HK-2 (cell line): ENCODE measurements at regions not wholly inside any gene's neighbourhood (a gene's known extent, or its start where the extent isn't known, plus 50 kb on each side); places are given as distances from the start of the nearest gene placed in this dataset.
"Not testable (repeated sequence)": the region's sequence is repeated elsewhere in the genome, so short reads cannot be mapped to it uniquely, and the experiment has no call there.

ENCODE experiments used
- DNase-seq: peaks from one replicate; pipeline ENCODE4 v3.0.0-alpha.2; 2018; ENCODE audit not compliant: unreplicated experiment

DNA sequence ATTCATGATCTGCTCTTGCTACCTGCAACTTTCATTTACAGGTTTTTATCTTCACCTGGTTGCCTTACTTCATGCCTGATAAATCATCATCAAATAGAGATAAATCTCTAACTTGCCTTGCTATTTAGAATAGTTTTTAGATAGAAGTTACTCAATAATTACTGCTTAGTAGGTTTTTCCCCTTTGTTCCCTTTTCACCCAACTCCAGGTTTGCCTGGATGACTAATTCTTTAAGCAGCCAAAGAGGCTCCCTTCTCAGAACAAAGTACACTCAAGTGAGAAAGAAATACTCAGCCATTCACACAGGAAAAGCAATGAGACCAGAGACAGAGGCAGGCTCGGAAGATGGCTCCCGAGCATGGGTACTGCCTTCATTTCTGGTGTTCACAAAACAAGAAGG lies 268.1 kb upstream of the CRBN start:
- no peak for DNase-seq

DNA sequence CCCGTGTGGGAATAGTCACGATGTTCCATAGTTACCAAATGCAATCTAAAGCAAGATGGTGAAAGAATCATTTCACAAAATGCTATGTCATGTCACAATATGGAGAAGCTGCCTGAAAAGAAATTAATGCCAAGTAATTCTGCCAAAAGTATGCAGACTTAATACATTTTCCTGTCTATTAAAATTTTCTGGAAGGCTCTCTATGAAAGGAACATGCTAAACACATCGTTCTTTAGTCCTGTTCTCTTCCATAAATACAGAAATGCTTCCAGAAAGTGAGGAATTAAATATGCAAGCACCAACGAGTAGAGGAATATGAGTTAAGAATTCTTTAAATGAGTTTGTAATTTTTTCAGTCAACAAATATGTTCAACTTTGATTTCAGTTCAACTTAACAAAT lies 266.8 kb upstream of the CRBN start:
- DNase-seq, result no peak

DNA sequence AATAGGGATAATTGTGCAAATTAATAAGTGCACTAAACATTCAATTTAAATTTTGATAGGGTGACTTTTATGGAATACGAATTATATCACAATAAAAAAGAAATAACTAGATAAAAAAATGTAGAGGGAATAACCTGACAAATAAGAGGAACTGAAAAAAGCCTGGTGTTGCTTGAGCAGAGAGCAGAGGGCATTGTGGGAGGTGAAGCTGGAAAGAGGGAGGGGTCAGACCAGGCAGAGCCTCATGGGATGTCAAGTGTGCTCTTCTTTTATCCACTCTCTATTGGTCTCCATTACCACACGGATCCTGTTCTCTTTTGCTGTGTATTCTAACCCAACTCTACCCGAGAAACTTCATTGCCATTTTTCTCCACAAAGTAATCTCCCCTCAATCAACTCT lies 264.0 kb upstream of the CRBN start:
- DNase-seq, result no peak

DNA sequence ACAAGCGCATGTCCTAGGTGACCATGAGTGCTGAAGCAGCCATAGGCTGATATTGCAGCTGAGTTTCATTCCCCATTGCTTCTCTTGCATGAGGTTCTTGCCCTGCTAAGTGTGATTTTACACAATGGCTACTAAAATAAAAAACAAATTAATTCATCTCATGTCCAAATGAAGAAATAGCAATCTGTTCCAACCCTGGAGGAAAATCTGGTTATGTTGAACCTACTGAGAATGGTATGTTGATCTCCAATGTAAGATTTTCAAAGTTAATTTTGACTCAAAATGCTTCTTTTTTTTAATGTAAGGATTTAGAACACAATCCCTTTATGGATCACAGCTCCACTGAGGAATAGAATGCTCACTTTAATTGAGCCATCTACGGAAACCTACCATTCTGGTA lies 254.2 kb upstream of the CRBN start:
- no peak for DNase-seq

GRCh38 chr3:3429841-3430240 lies 250.3 kb upstream of the CRBN start:
- no peak for DNase-seq

GRCh38 chr3:3407707-3408106 lies 228.2 kb upstream of the CRBN start:
- not testable (repeated sequence) for DNase-seq

DNA sequence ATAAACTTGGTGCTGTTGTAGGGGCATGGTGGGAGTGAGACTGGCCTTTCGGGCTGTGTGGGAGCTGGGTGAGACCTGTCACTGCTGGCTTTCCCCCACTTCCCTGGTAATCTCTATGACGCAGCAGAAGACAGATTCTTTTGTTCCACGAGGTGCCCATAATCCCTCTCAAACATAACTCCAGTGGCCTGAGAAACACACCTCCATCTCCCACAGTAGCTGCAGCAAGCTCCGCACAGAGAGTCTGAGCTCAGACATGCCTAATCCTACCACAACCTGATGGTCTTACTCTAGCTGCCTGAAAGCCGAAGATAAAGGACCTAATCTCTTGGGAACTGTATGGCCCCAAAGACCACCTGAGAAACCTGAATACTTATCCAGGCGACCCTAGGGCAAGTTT lies 225.6 kb upstream of the CRBN start:
- DNase-seq, result no peak

GRCh38 chr3:3403700-3404099 lies 224.2 kb upstream of the CRBN start:
- DNase-seq, result no peak

- no peak for DNase-seq
Measured at GRCh38 chr3:3392946-3393345, 213.5 kb upstream of the CRBN start.

DNA sequence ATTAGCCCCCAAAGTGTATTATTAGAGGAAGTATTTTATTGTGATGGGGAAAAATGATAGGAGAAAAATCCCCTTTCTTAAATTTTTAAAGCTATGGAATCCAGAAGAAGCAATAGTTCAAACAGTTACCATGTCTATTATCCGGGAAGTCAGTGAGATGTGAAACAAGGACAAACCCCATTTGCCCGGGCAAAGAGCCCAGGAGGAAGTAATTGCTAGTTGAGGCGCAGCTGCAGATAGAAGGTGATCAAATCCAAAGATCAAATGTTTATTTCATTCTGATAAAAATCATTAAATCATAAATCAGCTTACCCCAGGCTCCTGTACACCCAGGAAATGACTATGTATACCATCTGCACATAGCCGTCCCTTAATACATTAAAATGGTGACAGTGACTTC lies 204.0 kb upstream of the CRBN start:
- DNase-seq, result no peak

DNA sequence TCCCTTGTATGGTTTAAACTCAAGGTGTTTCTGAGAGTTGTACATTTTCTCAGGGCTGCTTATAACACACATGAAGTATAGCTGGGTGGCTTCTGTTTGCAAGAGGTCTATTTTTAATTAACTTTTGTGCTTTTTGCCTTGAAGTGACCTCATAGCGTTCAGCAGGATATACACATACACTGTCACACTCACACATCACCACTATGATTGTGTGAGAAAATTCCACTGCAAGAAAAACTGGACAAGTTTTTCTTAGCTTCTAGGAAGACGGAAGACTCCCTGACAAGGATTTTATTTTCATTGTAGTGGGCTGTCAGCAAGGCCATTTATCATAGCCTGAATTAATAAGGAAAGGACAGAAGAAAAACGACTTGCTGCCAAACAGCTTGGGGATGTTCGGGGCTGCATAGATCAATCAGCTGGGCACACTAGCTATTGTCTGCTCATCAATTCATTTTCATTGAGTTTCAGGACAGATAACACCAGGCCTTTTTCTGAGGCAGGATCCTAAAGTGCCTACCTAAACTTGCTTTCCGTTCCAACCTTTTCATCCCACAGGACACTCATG lies 192.8 kb upstream of the CRBN start:
- no peak for DNase-seq

- DNase-seq, result no peak
Measured at GRCh38 chr3:3368306-3368705, 188.8 kb upstream of the CRBN start.

DNA sequence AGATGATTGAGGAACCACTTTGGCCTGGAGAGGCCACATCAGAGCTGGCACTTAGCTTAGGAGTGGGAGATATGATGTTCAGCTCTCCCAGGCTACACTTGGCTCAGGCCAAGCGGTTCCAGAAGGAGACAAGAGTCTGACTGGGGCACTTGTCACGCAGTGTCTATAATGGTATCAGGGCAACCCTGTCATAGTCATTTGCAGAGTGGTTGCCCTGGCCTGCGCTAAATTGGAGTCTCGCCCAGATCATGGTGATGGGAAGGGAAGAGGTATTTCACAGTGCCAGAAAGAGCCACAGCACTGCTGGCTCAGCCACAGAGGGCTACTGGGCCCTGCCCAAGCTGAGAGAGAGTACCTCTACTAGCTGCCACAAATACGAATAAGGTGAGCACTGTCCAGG lies 186.9 kb upstream of the CRBN start:
- no peak for DNase-seq

GRCh38 chr3:3365716-3366115 lies 186.2 kb upstream of the CRBN start:
- DNase-seq, result no peak

DNA sequence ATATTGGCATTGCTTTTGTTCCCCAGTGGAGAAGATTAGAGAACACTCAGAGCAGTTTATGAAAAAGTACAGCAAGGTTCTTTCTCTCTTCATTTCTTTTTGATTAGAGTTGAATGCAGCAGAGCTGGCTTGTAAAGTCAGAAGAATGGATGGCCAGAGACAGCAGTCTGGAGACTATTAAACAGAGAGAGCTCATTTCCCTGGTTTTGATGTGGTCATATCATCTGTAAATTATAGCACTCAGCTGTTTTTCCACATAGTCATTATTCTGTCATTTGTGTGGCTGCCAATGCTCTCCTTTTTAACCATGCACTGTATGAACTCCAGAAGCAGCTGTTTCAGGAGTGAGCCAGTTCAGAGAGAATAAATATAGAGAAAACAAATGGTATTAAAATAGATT lies 177.4 kb upstream of the CRBN start:
- no peak for DNase-seq

- no peak for DNase-seq
Measured at GRCh38 chr3:3355442-3355841, 176.0 kb upstream of the CRBN start.

DNA sequence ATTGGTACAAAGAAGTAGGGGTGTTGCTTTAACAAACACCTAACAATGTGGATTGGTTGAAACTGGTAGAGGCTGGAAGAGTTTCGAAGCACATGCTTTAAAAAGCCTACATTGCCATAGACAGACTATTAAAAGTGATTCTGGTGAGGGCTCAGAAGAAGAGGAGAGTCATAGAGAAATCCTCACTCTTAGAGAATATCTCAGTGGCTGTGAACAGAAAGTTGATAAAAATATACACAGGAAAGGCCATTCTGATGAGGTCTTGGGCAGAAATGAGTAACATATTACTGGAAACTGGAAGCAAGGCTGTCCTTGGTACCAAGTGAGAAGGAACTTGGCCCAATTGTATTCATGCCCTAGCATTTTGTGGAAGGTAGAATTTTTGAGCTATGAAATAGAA lies 173.7 kb upstream of the CRBN start:
- DNase-seq, result no peak

- DNase-seq, result no peak
Measured at GRCh38 chr3:3351226-3351625, 171.7 kb upstream of the CRBN start.

DNA sequence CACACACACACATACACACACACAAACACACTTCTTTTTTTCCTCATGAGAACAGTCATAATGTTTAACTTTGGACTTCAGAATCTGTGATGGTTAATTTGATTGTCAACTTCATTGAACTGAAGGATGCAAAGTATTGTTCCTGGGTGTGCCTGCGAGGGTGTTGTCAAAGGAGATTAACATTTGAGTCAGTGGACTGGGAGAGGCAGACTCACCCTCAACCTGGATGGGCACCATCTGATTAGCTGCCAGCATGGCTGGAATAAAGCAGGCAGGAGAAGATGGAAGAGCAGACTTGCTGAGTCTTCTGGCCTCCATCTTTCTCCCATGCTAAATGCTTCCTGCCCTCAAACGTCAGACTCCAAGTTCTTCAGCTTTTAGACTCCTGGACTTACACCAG lies 167.6 kb upstream of the CRBN start:
- DNase-seq, result not testable (repeated sequence)

GRCh38 chr3:3346556-3346955 lies 167.1 kb upstream of the CRBN start:
- no peak for DNase-seq

- DNase-seq, result no peak
Measured at GRCh38 chr3:3342141-3342540, 162.7 kb upstream of the CRBN start.

- DNase-seq, result no peak
Measured at GRCh38 chr3:3340965-3341895, 161.7 kb upstream of the CRBN start.

- DNase-seq, result no peak
Measured at GRCh38 chr3:3340526-3340925, 161.0 kb upstream of the CRBN start.

GRCh38 chr3:3335903-3336302 lies 156.4 kb upstream of the CRBN start:
- no peak for DNase-seq
